DND-41 (cell line): ENCODE measurements at regions not wholly inside any gene's neighbourhood (a gene's known extent, or its start where the extent isn't known, plus 50 kb on each side); places are given as distances from the start of the nearest gene placed in this dataset.

Experiments
- ATAC-seq: fragments of 200-7000 bp; cut with Tn5 transposase; 3 replicates; pipeline ENCODE4 v1.9.1; 2021; ENCODE audit warnings: low read depth; ENCODE audit not compliant: insufficient read depth
- DNase-seq: peaks from one replicate; pipeline ENCODE4 v3.0.0-alpha.2; 2020
- H2AFZ ChIP-seq: 2 replicates; pipeline ENCODE4 v1.6.0; 2012; ENCODE audit warnings: low read depth, low read length
- H3K27ac ChIP-seq: 2 replicates; pipeline ENCODE4 v1.5.1; 2012; ENCODE audit warnings: low read length, inconsistent platforms
- H3K27me3 ChIP-seq: fragments of 200-600 bp; sonication (generic); 2 replicates; pipeline ENCODE4 v1.6.0; 2012; ENCODE audit warnings: low read length, mild to moderate bottlenecking, inconsistent platforms; ENCODE audit not compliant: insufficient read depth, poor library complexity
- H3K36me3 ChIP-seq: 2 replicates; pipeline ENCODE4 v1.5.1; 2012; ENCODE audit warnings: low read length, inconsistent platforms; ENCODE audit not compliant: insufficient read depth
- H3K4me1 ChIP-seq: 2 replicates; pipeline ENCODE4 v1.5.1; 2012; ENCODE audit warnings: mild to moderate bottlenecking, low read length; ENCODE audit not compliant: insufficient read depth
- H3K4me2 ChIP-seq: 2 replicates; pipeline ENCODE4 v1.6.0; 2012; ENCODE audit warnings: mild to moderate bottlenecking, moderate library complexity, low read length, inconsistent platforms; ENCODE audit not compliant: insufficient read depth
- H3K4me3 ChIP-seq, 2 experiments: fragments of 200-600 bp in 1 of 2; shearing (Covaris generic) in 1 of 2; 2 replicates each; pipeline ENCODE4 v1.5.1; 2012 to 2016; ENCODE audit warnings: inconsistent platforms in 2 of 2, low read length in 2 of 2, mild to moderate bottlenecking in 2 of 2, low read depth in 1 of 2, moderate library complexity in 1 of 2
- H3K79me2 ChIP-seq: 2 replicates; pipeline ENCODE4 v1.6.0; 2012; ENCODE audit warnings: low read length, inconsistent platforms; ENCODE audit not compliant: insufficient read depth
- H3K9ac ChIP-seq: 2 replicates; pipeline ENCODE4 v1.6.0; 2012; ENCODE audit warnings: low read depth, mild to moderate bottlenecking, inconsistent platforms, low read length, moderate library complexity
- H3K9me3 ChIP-seq: 2 replicates; pipeline ENCODE4 v1.5.1; 2012; ENCODE audit warnings: low read length, moderate library complexity, mild to moderate bottlenecking, inconsistent platforms; ENCODE audit not compliant: insufficient read depth, severe bottlenecking
- H4K20me1 ChIP-seq: 2 replicates; pipeline ENCODE4 v1.6.0; 2012; ENCODE audit warnings: low read length; ENCODE audit not compliant: insufficient read depth
- EZH2 ChIP-seq: IDR thresholded peaks from 3 replicates; pipeline ENCODE4 v1.6.1; 2012; ENCODE audit warnings: borderline replicate concordance, low read depth, mild to moderate bottlenecking, moderate library complexity, low read length, inconsistent platforms; ENCODE audit not compliant: severe bottlenecking
- TF ChIP-seq, protein P1 (sequence below): IDR thresholded peaks from 2 replicates; pipeline ENCODE4 v1.5.1; 2012; ENCODE audit warnings: borderline replicate concordance, low read length, moderate library complexity, mild to moderate bottlenecking; ENCODE audit not compliant: poor library complexity, severe bottlenecking; ENCODE audit errors: extremely low read depth

DNA sequence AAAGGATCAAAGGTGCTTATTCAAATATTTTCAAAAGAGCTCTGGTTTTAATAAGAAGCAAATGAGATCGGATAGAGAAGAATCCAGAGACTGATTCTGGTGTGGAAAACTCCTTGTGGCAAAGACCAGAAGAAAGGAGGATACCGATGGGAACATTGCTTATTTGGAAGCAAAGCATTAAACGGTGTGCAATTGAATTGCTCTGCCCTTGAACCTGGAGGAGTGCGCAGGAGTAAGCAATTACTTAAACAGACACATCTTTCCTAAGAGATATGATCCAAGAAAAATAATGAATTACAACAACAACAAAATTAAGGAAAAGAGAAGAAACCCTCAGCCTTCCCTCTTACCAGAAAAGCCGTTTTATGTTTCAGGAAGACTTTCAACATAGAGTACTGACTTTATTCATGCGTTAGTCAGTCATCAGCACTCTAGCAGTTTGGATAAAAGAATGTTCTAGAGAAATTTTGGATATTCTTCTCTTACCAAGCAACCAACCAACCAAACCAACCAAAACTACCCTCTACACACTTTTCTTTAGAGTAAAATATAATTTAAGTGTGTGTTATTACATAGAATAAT lies 191.7 kb downstream of the NTMT2 start:
- Histone ChIP-seq H3K4me1 (no peaks in the 10 kb centered on the region), H3K4me2 (no peak overlapping the region), H3K4me3 (no peak overlapping the region), H3K27me3 (no peaks in the 10 kb centered on the region), H3K9me3 (peaks cover 2% of the 10 kb centered on the region), H4K20me1 (no peaks in the 10 kb centered on the region), H3K36me3 (no peaks in the 10 kb centered on the region), H3K9ac (no peak overlapping the region), H3K27ac (no peak overlapping the region), H2AFZ (no peak overlapping the region), H3K79me2 (no peaks in the 10 kb centered on the region)
- DNase-seq, result no peak
- ATAC-seq, result no peak
- TF ChIP-seq, protein P1, sequence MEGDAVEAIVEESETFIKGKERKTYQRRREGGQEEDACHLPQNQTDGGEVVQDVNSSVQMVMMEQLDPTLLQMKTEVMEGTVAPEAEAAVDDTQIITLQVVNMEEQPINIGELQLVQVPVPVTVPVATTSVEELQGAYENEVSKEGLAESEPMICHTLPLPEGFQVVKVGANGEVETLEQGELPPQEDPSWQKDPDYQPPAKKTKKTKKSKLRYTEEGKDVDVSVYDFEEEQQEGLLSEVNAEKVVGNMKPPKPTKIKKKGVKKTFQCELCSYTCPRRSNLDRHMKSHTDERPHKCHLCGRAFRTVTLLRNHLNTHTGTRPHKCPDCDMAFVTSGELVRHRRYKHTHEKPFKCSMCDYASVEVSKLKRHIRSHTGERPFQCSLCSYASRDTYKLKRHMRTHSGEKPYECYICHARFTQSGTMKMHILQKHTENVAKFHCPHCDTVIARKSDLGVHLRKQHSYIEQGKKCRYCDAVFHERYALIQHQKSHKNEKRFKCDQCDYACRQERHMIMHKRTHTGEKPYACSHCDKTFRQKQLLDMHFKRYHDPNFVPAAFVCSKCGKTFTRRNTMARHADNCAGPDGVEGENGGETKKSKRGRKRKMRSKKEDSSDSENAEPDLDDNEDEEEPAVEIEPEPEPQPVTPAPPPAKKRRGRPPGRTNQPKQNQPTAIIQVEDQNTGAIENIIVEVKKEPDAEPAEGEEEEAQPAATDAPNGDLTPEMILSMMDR, result no peak
- TF ChIP-seq EZH2, result no peak

DNA sequence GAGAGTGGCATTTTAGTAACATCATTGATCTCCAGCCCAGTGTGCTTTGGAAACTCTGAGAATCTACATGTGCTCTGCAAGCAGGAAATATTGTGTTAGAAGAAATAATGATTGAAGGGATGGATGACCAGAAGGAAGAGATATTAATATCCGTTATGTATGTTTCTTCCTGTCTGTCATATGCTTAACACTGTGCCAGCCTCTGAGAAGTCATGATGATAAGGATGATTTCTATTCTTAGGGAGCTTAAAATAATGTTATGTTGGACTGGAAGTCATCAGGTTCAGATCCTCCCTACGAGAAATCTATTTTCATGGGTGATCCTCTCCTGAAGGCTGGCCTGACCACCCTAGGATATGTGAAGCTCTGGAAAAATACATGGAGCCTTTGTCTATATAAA lies 192.4 kb upstream of the GORAB start:
- Histone ChIP-seq H3K27me3 (no peaks in the 10 kb centered on the region), H3K27ac (no peak overlapping the region), H3K79me2 (no peaks in the 10 kb centered on the region), H3K4me1 (no peaks in the 10 kb centered on the region), H3K36me3 (no peaks in the 10 kb centered on the region), H3K4me3 (no peak overlapping the region), H3K9ac (no peak overlapping the region), H3K9me3 (peaks cover 1% of the 10 kb centered on the region), H3K4me2 (no peak overlapping the region), H4K20me1 (no peaks in the 10 kb centered on the region), H2AFZ (no peak overlapping the region)
- ATAC-seq, result no peak
- TF ChIP-seq EZH2, result no peak
- TF ChIP-seq, protein P1, result no peak
- no peak for DNase-seq

DNA sequence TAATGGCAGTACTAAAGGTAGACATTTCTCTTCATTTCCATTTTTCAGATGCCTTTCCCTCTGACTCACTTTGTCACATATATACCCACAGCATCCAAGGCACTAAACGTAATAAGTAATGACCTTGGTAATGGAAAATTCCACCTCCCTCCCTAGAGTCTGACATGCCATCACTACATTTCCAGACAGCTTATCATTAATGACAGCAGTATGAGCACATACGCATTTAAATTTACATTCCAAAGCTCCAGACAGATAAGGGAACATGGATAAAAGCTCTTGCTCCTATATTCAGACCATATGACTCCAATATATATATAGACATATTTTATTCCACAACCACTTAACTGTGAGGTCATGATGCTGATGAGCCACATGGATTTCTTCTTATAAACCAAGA lies 191.7 kb upstream of the GORAB start:
- no peaks in the 10 kb centered on the region for H3K9me3 ChIP-seq
- no peak overlapping the region for H3K4me3 ChIP-seq
- no peak for TF ChIP-seq EZH2
- TF ChIP-seq, protein P1, result no peak
- no peak overlapping the region for H3K4me2 ChIP-seq
- H3K27me3 ChIP-seq, result no peaks in the 10 kb centered on the region
- no peak overlapping the region for H3K27ac ChIP-seq
- H3K36me3 ChIP-seq, result no peaks in the 10 kb centered on the region
- H4K20me1 ChIP-seq, result no peaks in the 10 kb centered on the region
- no peaks in the 10 kb centered on the region for H3K79me2 ChIP-seq
- no peak overlapping the region for H3K9ac ChIP-seq
- ATAC-seq, result no peak
- no peak for DNase-seq
- no peaks in the 10 kb centered on the region for H3K4me1 ChIP-seq
- no peak overlapping the region for H2AFZ ChIP-seq

DNA sequence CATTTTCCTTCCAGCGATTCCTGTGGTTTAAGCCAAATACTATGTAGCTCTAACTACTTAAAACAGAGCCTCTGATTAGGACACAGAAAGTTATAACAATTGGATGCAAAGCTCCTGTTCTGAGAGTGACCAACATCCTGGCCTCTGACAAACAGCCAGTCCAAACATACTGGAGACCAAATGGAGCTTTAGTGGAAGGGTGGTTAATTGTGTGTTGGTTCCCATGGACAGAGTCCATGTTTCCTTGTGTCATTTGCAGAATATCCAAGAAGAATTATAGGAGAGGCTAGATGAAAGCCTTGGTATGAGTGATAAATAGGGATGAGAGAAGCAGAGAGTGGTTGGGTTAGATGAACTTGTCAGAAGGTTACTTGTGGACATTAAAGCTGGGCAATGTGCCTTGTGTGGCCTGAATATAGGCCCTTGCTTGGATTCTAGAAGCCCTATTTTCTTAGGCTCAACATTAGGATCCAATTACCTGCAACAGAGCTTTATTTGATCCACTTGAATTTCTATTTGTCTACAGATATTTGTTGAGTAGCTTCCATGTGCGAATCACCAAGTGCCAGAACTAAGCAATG lies 180.5 kb upstream of the GORAB start:
- H4K20me1 ChIP-seq, result no peaks in the 10 kb centered on the region
- no peaks in the 10 kb centered on the region for H3K9me3 ChIP-seq
- H3K4me3 ChIP-seq, result no peak overlapping the region
- no peak overlapping the region for H3K4me2 ChIP-seq
- H3K9ac ChIP-seq, result no peak overlapping the region
- H2AFZ ChIP-seq, result no peak overlapping the region
- no peak for ATAC-seq
- no peaks in the 10 kb centered on the region for H3K79me2 ChIP-seq
- H3K4me1 ChIP-seq, result peaks cover 14% of the 10 kb centered on the region
- TF ChIP-seq, protein P1, result no peak
- TF ChIP-seq EZH2, result no peak
- H3K27ac ChIP-seq, result no peak overlapping the region
- no peaks in the 10 kb centered on the region for H3K27me3 ChIP-seq
- no peak for DNase-seq
- H3K36me3 ChIP-seq, result no peaks in the 10 kb centered on the region
